Left ventricle myocardium superior (tissue), 1 donor: ENCODE measurements at regions not wholly inside any gene's neighbourhood (a gene's known extent, or its start where the extent isn't known, plus 50 kb on each side); places are given as distances from the start of the nearest gene placed in this dataset.
A peak's percentile ranks its signal among the peaks of the same experiment; 100 is the strongest.
"Not testable (repeated sequence)": the region's sequence is repeated elsewhere in the genome, so short reads cannot be mapped to it uniquely, and the experiment has no call there.

Experiments used
- ATAC-seq: fragments of 200-7000 bp; cut with Tn5 transposase; one replicate; pipeline ENCODE4 v1.9.1; 2020; ENCODE audit warnings: mild to moderate bottlenecking, moderate library complexity
- DNase-seq: peaks from one replicate; pipeline ENCODE4 v3.0.0-alpha.2; 2020
- intact Hi-C: fragments of 100-400 bp; cut with micrococcal nuclease; formaldehyde crosslinking; loops from one replicate; pipeline ENCODE4 v1.11.0; 2022
- donor health status: DM: no; HTN: yes; CAD: no; lungs with severe emphysema.

- intact Hi-C loops: no loop called here
- DNase-seq (no peak), ATAC-seq (no peak)
These were observed 310.9 kb downstream of the BCHE start for GRCh38 chr3:165526367-165526766.

- intact Hi-C loops: no loop called here
- ATAC-seq (no peak), DNase-seq (no peak)
These were observed 313.4 kb downstream of the BCHE start for GRCh38 chr3:165523801-165524200.

GRCh38 chr3:165522386-165522785 lies 314.8 kb downstream of the BCHE start:
- ATAC-seq: no peak
- no peak for DNase-seq
- intact Hi-C loops: no loop called here

GRCh38 chr3:165521131-165521871 lies 315.9 kb downstream of the BCHE start:
- ATAC-seq (no peak), DNase-seq (no peak)
- intact Hi-C loops: no loop called here

GRCh38 chr3:165519687-165520086 lies 317.5 kb downstream of the BCHE start:
- ATAC-seq: no peak
- no peak for DNase-seq
- intact Hi-C loops: no loop called here

- intact Hi-C loops: no loop called here
- no peak for ATAC-seq
- DNase-seq: no peak
These were observed 318.9 kb downstream of the BCHE start for GRCh38 chr3:165518346-165518745.

GRCh38 chr3:165513715-165514701 lies 317.8 kb upstream of the SLITRK3 start:
- DNase-seq (no peak), ATAC-seq (no peak)
- intact Hi-C loops: no loop called here

GRCh38 chr3:165507576-165507975 lies 311.4 kb upstream of the SLITRK3 start:
- DNase-seq (no peak), ATAC-seq (no peak)
- intact Hi-C loops: no loop called here

- no peak for DNase-seq
- intact Hi-C loops: no loop called here
- no peak for ATAC-seq
These were observed 310.9 kb upstream of the SLITRK3 start for GRCh38 chr3:165507060-165507459.

- intact Hi-C loops: no loop called here
- ATAC-seq (no peak), DNase-seq (no peak)
These were observed 309.5 kb upstream of the SLITRK3 start for GRCh38 chr3:165505657-165506056.

GRCh38 chr3:165504554-165504953 lies 308.4 kb upstream of the SLITRK3 start:
- no peak for DNase-seq
- no peak for ATAC-seq
- intact Hi-C loops: no loop called here

- ATAC-seq (no peak), DNase-seq (no peak)
- intact Hi-C loops: no loop called here
These were observed 307.6 kb upstream of the SLITRK3 start for GRCh38 chr3:165503825-165504224.

- ATAC-seq: no peak
- intact Hi-C loops: no loop called here
These were observed 307.2 kb upstream of the SLITRK3 start for GRCh38 chr3:165503346-165503745.

GRCh38 chr3:165502707-165503106 lies 306.5 kb upstream of the SLITRK3 start:
- intact Hi-C loops: no loop called here
- DNase-seq (no peak), ATAC-seq (no peak)

More at GRCh38 chr3:165503346-165503745, 307.2 kb upstream of the SLITRK3 start:
- no peak for DNase-seq

- intact Hi-C loops, DNase-seq, ATAC-seq: not testable (repeated sequence)
These were observed 302.6 kb upstream of the SLITRK3 start for GRCh38 chr3:165498742-165499141.

GRCh38 chr3:165491487-165491886 lies 295.3 kb upstream of the SLITRK3 start:
- intact Hi-C loops: no loop called here
- ATAC-seq: peak; percentile 71
- no peak for DNase-seq

GRCh38 chr3:165476399-165477060 lies 280.3 kb upstream of the SLITRK3 start:
- ATAC-seq: no peak
- intact Hi-C loops: no loop called here
- no peak for DNase-seq

GRCh38 chr3:165466856-165467255 lies 270.7 kb upstream of the SLITRK3 start:
- intact Hi-C loops: no loop called here
- DNase-seq (no peak), ATAC-seq (no peak)

GRCh38 chr3:165464736-165465135 lies 268.6 kb upstream of the SLITRK3 start:
- intact Hi-C loops: no loop called here
- no peak for DNase-seq
- no peak for ATAC-seq

GRCh38 chr3:165463531-165463930 lies 267.3 kb upstream of the SLITRK3 start:
- DNase-seq (no peak), ATAC-seq (no peak)
- intact Hi-C loops: no loop called here
